GM21723 (cell line): ENCODE measurements at regions not wholly inside any gene's neighbourhood (a gene's known extent, or its start where the extent isn't known, plus 50 kb on each side); places are given as distances from the start of the nearest gene placed in this dataset.

Experiments
- ATAC-seq: cut with Tn5 transposase; IDR thresholded peaks from one replicate; pipeline ENCODE4 v1.9.1; 2021; ENCODE audit warnings: mild to moderate bottlenecking, moderate library complexity; ENCODE audit not compliant: unreplicated experiment

DNA sequence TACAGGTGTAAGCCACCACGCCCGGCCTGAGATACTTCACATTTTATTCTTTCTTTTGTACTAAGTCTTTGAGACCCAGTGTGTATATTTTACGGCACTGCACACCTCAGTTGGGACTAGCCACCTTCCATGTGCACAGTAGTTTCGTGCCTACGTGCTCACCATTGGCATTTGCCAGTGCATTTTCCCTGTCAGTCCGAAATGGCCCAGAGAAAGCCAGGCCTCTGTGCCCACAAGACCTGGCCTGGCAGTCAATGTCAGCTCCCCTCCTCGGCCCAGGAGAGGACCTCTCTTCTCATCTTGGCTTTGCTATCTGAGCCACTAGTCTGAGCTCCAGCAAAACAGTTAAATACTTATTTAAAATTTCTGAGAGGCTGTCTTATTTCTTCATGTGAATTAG, 147.8 kb upstream of the KLHL29 start:
- no peak for ATAC-seq

- ATAC-seq, result no peak
Observed at GRCh38 chr2:23238011-23238657, 146.8 kb upstream of the KLHL29 start.

- ATAC-seq, result no peak
Observed at GRCh38 chr2:23239374-23239773, 145.6 kb upstream of the KLHL29 start.

GRCh38 chr2:23241121-23241520, 143.9 kb upstream of the KLHL29 start:
- ATAC-seq, result no peak

DNA sequence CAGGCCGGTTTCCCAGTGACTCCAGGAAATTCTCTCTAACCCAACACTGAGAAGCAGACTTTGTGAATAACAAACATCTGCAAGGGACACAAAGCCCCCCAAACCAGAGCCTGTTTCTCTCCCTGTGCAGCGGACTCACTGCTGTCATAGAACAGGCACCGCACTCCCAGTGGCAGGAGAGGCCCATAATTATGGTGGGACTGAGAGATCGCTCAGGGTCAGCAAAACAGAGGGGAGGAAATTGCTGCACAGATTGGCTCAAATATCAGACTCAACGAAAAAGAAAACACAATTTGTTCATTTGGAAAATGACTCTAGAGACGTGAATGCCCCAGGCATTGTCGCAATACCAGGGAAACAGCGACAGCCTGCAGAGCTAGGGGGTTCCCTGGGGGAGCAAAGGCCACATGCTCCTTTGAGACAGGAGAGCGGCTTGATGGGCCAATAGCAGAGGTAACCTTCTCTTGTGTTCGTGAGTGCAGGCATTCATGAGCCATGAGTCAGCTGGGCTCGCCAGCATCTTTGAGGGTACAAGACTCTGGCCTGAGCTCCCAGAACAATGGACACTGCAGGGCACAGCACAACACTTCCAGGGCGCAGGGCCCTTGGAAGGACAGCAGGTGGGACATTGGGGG, 143.3 kb upstream of the KLHL29 start:
- no peak for ATAC-seq

DNA sequence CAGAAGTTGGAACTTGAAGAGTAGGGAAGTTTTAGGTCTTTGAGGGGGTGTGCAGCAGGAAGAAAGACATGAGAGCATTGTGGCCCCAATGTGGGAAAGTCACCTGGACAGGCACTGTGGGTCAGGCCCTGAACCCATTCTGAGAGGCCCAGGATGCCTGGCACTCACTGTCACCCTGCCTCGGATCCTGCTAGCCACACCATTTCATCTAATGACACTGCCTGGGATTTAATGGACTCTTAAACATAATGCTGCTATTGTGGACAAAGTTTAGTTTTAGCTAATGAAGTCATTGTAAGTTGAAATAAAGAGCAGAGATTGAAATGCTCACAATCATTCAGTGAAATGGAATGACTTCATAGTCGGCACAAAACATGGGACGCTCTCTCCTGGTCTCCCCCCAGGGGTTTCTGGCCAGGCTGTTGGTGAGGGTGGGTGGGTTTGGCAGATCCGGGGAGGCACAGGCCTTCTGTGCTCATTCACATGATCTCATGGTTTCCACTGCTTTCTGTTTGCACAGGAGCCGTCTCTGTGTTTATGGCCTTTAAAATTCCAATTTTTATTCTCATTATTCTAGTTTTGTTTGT, 141.8 kb upstream of the KLHL29 start:
- no peak for ATAC-seq

DNA sequence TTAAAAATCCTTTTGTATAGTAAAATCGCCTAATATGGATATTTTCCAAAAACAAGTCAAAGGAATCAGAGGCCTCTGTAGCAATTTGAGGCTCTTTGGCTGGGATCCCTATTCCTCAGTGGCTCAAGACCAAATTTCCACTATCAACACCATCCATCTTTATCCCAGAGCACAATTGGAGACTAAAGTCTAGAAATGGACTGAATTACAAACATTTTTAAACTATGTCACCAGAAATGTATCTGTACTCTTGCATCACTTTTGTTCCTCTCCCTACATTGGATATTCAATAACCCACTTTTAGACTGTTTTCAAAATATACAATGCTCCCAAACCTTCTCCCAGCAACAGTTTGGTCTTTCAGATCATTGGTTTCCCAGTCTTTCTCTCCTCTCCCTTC, 140.4 kb upstream of the KLHL29 start:
- ATAC-seq, result no peak

DNA sequence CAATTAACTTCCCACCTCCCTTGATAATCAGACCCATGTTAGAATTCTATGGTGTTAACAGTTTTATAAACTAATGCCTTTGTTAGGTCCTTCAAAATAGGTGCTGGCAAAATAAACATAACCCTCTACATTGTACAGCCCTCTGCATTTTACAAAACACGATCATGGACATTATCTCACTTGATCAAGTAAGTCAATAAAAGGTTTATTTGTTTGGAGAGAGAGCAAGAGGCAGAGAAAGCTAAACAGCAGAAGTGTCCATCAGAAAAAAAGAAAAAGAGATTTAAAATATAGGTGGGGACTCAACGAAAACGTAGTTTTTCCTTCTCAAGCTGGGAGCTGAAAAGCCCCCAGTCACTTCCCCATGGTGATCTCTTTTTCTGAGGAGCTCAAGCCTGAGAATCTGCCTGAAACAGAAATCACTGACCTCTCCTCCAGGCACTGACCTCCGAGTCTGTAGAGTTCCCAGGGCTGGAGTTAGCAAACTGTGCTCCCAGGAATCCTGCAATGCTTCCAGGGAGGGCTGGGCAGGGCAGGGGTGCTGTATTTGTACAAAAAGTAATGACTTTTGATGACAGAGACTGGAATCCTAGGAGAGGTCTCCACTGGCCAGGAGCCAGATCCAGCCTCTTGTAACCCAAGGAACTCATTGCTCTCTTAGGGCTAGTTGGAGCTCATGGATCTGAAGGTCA, 137.8 kb upstream of the KLHL29 start:
- ATAC-seq, result no peak

GRCh38 chr2:23248667-23249066, 136.3 kb upstream of the KLHL29 start:
- ATAC-seq, result no peak

DNA sequence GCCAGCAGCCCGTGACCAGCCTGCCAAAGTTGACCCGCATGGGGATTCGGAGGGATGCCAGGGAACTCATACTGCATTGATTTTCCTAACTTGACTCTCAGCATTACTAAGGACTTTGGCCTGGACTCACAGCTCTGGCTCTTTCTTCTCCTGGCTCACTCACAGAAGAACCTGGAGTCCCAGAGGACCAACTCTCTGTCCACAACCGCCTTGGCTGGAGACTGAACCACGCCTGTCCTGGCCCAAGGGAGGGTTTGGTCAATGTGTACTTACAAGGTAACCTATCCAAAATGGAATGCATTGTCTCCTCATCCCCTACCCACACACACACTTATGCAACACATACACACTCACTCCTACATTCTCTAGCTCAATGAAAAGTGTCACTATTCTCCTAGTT, 135.6 kb upstream of the KLHL29 start:
- no peak for ATAC-seq

DNA sequence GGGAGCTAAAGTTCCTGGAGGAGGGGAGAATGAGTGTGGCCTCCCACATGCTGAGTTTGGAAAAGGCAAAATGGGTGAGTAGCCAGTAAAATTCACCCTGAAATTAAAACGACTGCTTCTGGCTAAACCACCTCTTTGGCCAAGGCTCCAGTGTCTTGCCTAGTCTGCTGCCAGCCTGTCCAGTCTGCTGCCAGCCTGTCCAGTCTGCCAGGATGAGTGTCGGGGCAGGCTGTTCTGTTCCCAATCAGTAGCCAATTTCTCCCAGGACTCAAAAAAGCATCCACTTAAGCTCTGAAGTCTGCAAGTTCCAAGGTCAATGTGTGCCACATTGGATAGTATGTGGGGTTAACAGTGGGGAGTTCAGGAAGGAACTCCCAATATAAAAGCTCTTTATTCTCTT, 134.6 kb upstream of the KLHL29 start:
- no peak for ATAC-seq

GRCh38 chr2:23256643-23257042, 128.3 kb upstream of the KLHL29 start:
- ATAC-seq, result no peak

- ATAC-seq, result no peak
Observed at GRCh38 chr2:23260621-23261020, 124.4 kb upstream of the KLHL29 start.

DNA sequence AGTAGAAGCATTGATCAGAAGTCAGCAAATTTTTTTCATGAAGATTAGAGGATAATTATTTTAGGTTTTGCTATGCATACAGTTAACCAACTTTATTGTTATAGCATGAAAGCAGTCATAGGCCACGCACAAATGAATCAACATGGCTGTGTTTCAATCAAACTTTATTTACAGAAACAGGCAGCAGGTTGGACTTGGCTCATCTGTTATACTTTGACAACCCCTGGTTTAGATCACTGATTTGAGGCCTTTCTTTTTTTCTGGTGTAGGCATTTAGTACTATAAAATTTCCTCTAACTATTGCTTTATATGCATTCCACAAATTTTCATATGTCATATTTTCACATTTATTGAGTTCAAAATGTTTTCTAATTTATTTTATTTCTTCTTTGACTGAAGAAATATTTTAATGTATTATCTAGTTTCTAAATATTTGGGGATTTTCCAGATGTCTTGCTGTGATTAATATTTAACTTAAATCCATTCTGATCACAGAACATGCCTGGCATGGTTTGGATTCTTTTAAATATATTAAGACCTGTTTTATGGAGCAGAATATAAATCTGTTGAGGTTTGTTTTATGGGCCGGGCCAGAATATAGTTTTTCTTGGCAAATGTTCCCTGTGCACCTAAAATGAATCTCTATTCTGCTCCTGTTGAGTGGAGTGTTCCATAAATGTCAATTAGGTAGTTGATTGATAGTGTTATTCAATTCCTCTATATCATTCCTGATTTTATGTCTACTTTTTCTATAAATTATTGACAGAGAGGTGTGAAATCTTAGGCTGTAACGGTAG, 116.3 kb upstream of the KLHL29 start:
- ATAC-seq, result no peak

GRCh38 chr2:23269747-23270146, 115.2 kb upstream of the KLHL29 start:
- no peak for ATAC-seq

GRCh38 chr2:23270810-23271209, 114.2 kb upstream of the KLHL29 start:
- no peak for ATAC-seq

DNA sequence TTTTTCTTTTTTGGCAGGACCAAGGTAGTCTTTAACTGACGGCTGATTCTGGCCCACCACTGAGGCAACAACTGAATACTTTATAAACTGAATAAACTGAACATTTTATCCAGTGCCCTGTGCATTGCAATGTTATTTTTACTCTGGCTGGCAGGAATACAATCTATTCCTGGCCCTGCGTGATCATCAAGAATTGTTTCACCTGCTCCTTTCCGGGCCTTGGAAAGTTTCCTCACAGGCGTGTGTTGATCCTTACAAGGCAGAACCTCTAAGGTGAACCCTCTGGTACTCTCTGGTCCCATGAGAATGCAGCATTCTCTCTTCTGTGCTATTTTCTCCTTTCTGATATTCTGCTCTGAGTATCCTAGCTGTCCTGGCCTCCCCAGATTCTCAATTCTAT, 113.7 kb upstream of the KLHL29 start:
- ATAC-seq, result no peak

- ATAC-seq, result no peak
Observed at GRCh38 chr2:23273786-23274185, 111.2 kb upstream of the KLHL29 start.

DNA sequence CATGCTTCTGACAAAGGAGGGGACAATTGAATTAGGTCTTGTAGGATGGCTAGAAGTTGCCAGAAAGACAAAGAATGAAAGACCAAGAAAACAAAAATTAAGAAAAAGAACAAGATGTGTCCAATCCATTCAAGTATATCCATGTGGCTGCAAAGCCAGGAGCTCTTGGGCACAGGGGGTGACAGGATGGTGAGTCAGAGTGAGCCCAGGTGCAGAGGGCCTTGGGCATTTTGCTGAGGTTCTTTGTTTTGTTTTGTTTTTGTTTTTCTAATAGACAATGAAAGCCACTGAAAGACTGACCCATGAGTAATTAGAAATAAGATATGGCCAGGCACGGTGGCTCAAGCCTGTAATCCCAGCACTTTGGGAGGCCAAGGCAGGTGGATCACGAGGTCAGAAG, 104.6 kb upstream of the KLHL29 start:
- ATAC-seq, result no peak

DNA sequence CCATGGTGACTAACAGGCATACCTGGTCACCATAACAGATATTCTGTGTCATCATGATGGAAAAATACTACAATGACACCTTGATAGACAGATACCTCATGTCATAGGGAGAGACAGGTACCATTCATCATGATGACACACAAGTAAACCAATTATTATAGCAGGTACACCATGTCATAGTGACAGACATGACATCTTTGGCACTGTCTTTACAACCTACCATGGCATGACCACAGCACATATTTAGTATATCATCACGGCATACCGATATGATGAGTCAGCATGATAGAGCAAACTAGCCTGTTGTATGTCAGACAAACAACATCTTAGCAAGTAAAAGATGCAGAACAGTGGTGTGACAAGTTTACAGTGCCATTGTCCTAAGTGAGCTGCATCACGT, 101.3 kb upstream of the KLHL29 start:
- ATAC-seq, result no peak

- ATAC-seq, result no peak
Observed at GRCh38 chr2:23285091-23285800, 99.7 kb upstream of the KLHL29 start.
